ENCODE measurements at regions not wholly inside any gene's neighbourhood (a gene's known extent, or its start where the extent isn't known, plus 50 kb on each side); places are given as distances from the start of the nearest gene placed in this dataset.

GRCh38 chr2:861655-862354 lies 88.8 kb upstream of the SNTG2 start:
- no peak for TF ChIP-seq REPIN1 (tag by site-specific recombination; IDR thresholded peaks at IDR 0.05; ENCODE audit: low read depth)
- no peak for TF ChIP-seq REST (tag by site-specific recombination; IDR thresholded peaks at IDR 0.05)
- TF ChIP-seq ZNF548 (tag by site-specific recombination; IDR thresholded peaks at IDR 0.05): no peak
- TF ChIP-seq ZNF19 (tag by site-specific recombination; IDR thresholded peaks at IDR 0.05; ENCODE audit: low read depth): no peak
- no peak for TF ChIP-seq CTCF (tag by site-specific recombination; IDR thresholded peaks at IDR 0.05)
- no peak for TF ChIP-seq ZNF621 (tag by site-specific recombination; IDR thresholded peaks at IDR 0.05)
- no peak for TF ChIP-seq ZNF112 (tag by site-specific recombination; IDR thresholded peaks at IDR 0.05)
- TF ChIP-seq ZNF707 (tag by site-specific recombination; IDR thresholded peaks at IDR 0.05): no peak
- TF ChIP-seq ZNF629 (tag by site-specific recombination; IDR thresholded peaks at IDR 0.05): no peak
- no peak for TF ChIP-seq ZNF16 (tag by site-specific recombination; IDR thresholded peaks at IDR 0.05; ENCODE audit: low read depth)
- TF ChIP-seq ZNF433 (tag by site-specific recombination; IDR thresholded peaks at IDR 0.05; ENCODE audit: low read depth): no peak
- no peak for TF ChIP-seq BCL6B (tag by site-specific recombination; IDR thresholded peaks at IDR 0.05)
